Stimulated activated effector memory CD8-positive, alpha-beta T cell treated with anti-CD3 and anti-CD28 coated beads, Interleukin-12 subunit alpha, Interleukin-12 subunit beta, amount 100 ng/mL, for 72 hours (primary cell): ENCODE measurements at regions not wholly inside any gene's neighbourhood (a gene's known extent, or its start where the extent isn't known, plus 50 kb on each side); places are given as distances from the start of the nearest gene placed in this dataset.

Source experiments
- ATAC-seq: fragments of 150-1000 bp; cut with Tn5 transposase; 2 replicates; pipeline ENCODE4 v1.10.0; 2021
- DNase-seq, 2 donors: peaks; one replicate each; pipeline ENCODE4 v3.0.0; 2021 to 2022; ENCODE audit warnings: low spot score in 2 of 2
- H3K27ac Mint-ChIP-seq: one replicate; pipeline ENCODE4 v1.8.0; 2022; ENCODE audit warnings: mild to moderate bottlenecking, mixed read lengths
- H3K36me3 Mint-ChIP-seq: one replicate; pipeline ENCODE4 v1.8.0; 2022; ENCODE audit warnings: mild to moderate bottlenecking, mixed read lengths
- H3K4me1 Mint-ChIP-seq: one replicate; pipeline ENCODE4 v1.8.0; 2022; ENCODE audit warnings: mixed read lengths
- H3K4me3 Mint-ChIP-seq: one replicate; pipeline ENCODE4 v1.8.0; 2022; ENCODE audit warnings: mild to moderate bottlenecking, mixed read lengths
- H3K9me3 Mint-ChIP-seq: one replicate; pipeline ENCODE4 v1.8.0; 2022; ENCODE audit warnings: mixed read lengths

DNA sequence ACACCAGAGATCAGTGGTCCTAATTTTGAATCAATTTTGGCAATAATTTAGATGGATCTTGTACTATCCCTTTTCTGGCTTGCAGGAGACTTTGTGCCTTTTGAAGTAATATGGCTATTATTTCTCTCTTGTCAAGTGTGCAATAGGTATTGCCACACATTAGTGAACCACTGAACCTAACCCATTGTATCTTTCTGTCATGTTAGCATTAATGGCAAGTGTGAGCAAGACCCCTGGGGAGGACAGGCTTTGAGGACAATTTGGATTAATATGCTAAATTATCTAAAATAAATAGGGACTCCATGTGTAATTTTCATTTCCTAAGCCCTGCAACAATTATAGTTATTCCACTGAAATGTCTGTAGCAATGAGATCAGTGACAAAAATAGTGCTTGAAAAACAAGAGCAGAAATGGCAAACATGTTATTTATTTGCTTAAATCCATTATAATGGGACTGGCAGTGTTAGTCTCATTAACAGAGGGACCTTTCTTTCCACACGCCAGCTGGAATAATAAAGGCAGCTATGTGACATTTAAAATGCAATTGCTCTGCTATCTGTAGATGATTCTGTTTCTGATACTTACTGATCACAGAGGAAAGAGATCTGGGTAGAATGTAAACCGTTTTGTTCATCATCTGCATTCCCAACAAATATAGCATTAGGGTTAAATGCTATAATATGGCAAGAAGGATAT, 753.3 kb upstream of the ZNF608 start:
- Mint-ChIP-seq H3K27ac (no peak overlapping the region), H3K4me1 (no peaks in the 10 kb centered on the region), H3K4me3 (no peak overlapping the region), H3K9me3 (peaks cover 14% of the 10 kb centered on the region), H3K36me3 (no peaks in the 10 kb centered on the region)
- no peak for ATAC-seq
- DNase-seq: no peak

DNA sequence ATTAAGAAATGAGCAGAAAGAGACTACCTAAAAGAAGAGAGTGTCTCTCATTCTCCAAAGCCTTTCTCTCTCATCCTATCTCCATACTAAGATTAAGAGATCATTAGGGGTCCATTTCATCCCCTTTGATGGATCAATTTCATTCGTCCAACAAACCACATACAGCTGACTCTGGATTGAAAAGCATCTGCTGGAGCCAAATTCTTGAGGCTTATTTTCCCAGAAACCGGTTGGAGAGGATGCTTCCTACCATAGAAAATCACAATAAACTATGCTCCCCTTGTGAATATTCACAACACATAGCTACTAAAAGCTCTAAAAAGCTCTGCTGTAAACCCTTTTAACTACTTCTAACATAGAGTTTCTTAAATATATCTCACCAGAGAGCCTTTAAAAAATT, 755.0 kb upstream of the ZNF608 start:
- ATAC-seq (no peak), DNase-seq (no peak)
- H3K36me3 Mint-ChIP-seq: no peaks in the 10 kb centered on the region
- no peak overlapping the region for H3K27ac Mint-ChIP-seq
- H3K4me1 Mint-ChIP-seq: no peaks in the 10 kb centered on the region
- H3K9me3 Mint-ChIP-seq: peaks cover 10% of the 10 kb centered on the region
- H3K4me3 Mint-ChIP-seq: no peak overlapping the region

DNA sequence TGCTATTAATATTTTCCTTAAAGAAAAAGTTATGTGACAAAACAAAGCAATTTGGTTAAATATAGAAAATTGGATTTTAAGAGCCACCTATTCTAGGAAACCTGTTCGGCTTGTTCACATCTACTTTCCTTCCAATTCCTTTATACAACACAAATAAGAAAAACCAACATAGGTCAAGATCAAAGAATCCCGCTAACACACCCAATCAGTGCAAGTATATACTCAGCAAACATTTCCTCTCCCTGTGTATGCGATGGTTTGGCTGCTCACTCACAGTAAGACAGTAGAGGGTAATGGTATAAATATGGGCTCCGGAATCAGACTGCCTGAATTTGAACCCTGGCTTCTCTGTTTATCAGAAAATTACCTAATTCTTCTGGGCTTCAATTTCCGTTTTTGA, 757.5 kb upstream of the ZNF608 start:
- no peak overlapping the region for H3K27ac Mint-ChIP-seq
- no peak for DNase-seq
- no peaks in the 10 kb centered on the region for H3K4me1 Mint-ChIP-seq
- no peak for ATAC-seq
- H3K4me3 Mint-ChIP-seq: no peak overlapping the region
- peaks cover 10% of the 10 kb centered on the region for H3K9me3 Mint-ChIP-seq
- H3K36me3 Mint-ChIP-seq: no peaks in the 10 kb centered on the region

DNA sequence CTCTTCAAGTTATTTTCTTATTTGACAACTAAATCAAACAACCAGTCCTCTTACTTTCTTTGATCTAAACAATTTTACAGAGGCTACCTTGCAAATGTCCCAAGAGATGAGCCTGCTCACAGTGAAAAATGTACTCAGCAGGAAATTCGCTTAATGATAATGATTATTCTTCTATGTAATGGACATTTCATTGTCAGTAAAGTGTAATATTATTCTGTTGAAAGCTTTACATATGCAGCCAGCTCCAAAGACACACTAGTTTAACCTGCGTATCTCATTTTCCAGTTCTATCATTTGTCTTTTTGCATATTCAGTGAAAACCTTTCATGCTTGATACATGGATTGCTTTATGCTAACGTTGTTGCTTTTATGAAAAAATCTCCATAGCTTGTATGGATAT, 758.7 kb upstream of the ZNF608 start:
- Mint-ChIP-seq H3K9me3 (peaks cover 9% of the 10 kb centered on the region), H3K27ac (no peak overlapping the region), H3K4me1 (no peaks in the 10 kb centered on the region), H3K36me3 (no peaks in the 10 kb centered on the region), H3K4me3 (no peak overlapping the region)
- no peak for DNase-seq
- ATAC-seq: no peak

DNA sequence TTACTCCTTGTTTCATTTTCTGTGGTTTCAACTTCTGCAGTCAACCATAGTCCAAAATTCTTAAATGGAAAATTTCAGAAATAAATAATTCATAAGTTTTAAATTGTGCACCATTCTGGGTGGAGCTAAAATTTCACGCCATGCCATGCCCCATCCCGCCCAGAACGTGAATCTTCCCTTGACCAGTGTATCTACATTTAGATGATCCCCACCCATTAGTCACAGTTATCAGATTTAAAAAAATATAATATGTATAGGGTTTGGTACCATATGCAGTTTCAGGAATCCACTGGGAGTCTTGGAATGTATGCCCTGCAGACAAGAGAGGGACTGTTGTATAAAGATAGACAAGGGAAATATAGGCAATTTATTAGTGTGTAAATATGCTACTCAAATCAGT, 759.7 kb upstream of the ZNF608 start:
- Mint-ChIP-seq H3K4me3 (no peak overlapping the region), H3K27ac (no peak overlapping the region), H3K4me1 (no peaks in the 10 kb centered on the region), H3K9me3 (peaks cover 9% of the 10 kb centered on the region), H3K36me3 (no peaks in the 10 kb centered on the region)
- ATAC-seq: no peak
- DNase-seq: no peak

DNA sequence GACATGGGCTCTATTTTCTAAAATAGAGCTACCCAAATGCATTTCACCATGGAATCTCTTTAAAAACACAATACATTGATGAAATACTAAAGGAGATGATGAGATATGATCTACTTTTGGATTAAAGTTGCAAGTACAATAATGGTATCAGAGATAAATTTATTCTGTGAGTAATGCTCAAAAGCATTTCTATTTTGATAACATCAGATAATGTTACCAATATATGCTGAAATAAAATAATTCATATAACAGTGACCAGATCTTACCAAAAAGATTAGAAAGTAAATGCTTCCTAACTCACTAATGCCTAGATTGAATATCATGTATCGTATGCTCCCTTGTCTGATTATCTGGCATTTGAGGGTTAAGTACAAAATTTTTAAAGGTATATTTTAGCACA, 761.8 kb upstream of the ZNF608 start:
- Mint-ChIP-seq H3K36me3 (no peaks in the 10 kb centered on the region), H3K9me3 (peaks cover 10% of the 10 kb centered on the region), H3K4me3 (no peak overlapping the region), H3K4me1 (no peaks in the 10 kb centered on the region), H3K27ac (no peak overlapping the region)
- ATAC-seq (no peak), DNase-seq (no peak)

DNA sequence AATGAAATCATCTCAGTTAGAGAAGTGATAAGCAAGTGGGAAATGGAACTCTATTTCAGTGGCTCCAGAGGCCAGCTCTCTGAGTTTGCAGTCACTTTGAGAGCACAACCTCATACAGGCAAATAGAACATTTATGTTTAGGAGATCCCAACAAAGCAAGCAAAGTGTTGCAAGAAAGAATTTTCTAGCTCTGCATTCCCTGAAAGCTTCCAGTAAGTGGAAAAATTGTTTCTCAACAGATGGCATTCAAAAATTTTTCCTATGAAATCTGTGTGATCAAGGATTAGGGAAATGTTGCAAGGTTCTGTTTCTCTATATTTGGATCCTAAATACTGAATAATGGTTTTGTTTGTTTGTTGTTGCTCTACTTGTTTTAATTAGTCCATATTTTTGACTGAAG, 764.2 kb upstream of the ZNF608 start:
- Mint-ChIP-seq H3K27ac (no peak overlapping the region), H3K9me3 (peaks cover 18% of the 10 kb centered on the region), H3K36me3 (no peaks in the 10 kb centered on the region), H3K4me1 (no peaks in the 10 kb centered on the region), H3K4me3 (no peak overlapping the region)
- no peak for ATAC-seq
- no peak for DNase-seq

DNA sequence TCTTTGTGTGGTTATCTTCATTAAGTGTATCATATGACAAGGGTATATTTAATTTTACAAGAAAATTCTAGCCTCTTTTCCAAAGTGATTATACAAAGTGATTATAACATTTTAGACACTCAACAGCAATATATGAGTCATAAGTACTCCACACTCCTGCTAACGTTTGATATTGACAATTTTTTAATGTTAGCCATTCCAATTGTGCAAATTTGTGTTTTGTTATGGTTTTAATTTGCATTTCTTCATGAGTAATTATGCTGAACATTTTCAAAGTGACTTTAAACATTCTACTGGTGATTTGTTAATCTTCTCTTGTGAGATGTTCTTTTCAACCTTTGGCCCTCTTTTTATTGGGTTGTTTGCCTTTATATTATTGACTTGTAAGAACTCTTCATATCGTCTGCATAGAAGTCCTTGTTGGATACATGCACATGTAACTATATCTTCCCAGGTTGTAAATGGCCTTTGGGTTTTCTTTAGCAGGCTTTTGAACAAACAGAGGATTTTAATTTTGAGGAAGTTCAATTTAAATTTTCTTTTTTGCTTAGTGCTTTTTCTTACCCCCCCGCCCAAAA, 771.6 kb upstream of the ZNF608 start:
- DNase-seq (no peak), ATAC-seq (no peak)
- Mint-ChIP-seq H3K27ac (no peak overlapping the region), H3K9me3 (peaks cover 8% of the 10 kb centered on the region), H3K36me3 (no peaks in the 10 kb centered on the region), H3K4me1 (no peaks in the 10 kb centered on the region), H3K4me3 (no peak overlapping the region)

DNA sequence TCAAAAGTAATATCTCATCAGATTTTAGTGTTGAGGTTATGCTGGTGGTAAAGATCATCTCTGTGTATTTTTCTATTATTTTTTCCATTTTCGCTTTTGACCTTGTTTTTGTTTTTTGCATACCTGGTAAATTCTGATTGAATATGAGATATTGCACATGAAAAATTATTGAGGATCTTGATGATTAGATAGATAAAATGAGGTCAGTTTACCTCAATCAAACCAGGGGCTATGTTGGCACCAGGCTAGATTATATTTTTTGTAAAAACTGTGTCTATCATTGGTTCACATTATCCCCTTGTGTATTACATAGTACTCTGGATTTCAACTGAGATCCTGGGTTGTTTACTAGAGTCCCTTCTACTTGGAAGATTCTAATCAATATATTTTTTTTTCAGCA, 774.9 kb upstream of the ZNF608 start:
- Mint-ChIP-seq H3K36me3 (no peaks in the 10 kb centered on the region), H3K4me1 (no peaks in the 10 kb centered on the region), H3K9me3 (peaks cover 7% of the 10 kb centered on the region), H3K4me3 (no peak overlapping the region), H3K27ac (no peak overlapping the region)
- DNase-seq (no peak), ATAC-seq (no peak)

DNA sequence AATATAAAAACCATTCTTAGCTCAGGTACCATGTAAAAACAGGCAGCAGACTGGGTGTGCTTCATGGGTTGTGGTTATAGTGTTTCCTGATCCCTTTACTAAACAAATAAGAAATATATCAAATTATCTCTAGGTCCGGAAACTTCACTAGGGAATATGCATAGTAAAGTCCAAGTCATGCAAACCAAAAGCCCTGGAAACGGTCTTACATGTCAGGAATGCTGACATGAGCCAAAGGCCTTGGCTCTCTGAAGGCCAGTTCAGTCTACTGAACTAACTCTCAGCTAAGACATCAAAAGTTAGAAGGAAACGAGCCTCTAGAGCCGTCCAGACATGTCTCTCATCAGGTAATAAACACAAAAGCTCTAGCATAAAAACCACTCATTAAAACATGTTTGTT, 778.9 kb upstream of the ZNF608 start:
- no peaks in the 10 kb centered on the region for H3K36me3 Mint-ChIP-seq
- DNase-seq (no peak), ATAC-seq (no peak)
- peaks cover 7% of the 10 kb centered on the region for H3K9me3 Mint-ChIP-seq
- H3K4me1 Mint-ChIP-seq: no peaks in the 10 kb centered on the region
- no peak overlapping the region for H3K27ac Mint-ChIP-seq
- no peak overlapping the region for H3K4me3 Mint-ChIP-seq

DNA sequence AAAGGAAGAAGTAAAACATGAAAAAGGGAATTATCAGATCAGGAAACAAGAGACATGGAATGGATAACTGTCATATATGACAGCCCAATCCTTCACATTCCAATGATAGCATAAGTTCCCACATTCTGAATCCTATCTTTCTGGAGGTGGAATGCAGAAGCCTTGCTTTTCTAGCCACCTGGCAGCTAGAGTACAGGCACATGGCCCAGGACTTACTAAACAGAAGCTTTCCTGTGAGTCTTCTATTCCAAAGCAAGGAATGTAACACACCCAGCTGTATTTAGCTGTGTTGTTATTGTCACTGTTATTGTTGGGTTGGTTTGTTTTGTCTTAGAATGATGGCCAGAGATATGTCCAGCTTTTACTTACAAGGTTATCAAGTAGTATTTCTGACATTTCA, 780.5 kb upstream of the ZNF608 start:
- H3K36me3 Mint-ChIP-seq: no peaks in the 10 kb centered on the region
- no peak for DNase-seq
- H3K4me1 Mint-ChIP-seq: no peaks in the 10 kb centered on the region
- no peak overlapping the region for H3K27ac Mint-ChIP-seq
- H3K9me3 Mint-ChIP-seq: peaks cover 7% of the 10 kb centered on the region
- H3K4me3 Mint-ChIP-seq: no peak overlapping the region
- no peak for ATAC-seq

DNA sequence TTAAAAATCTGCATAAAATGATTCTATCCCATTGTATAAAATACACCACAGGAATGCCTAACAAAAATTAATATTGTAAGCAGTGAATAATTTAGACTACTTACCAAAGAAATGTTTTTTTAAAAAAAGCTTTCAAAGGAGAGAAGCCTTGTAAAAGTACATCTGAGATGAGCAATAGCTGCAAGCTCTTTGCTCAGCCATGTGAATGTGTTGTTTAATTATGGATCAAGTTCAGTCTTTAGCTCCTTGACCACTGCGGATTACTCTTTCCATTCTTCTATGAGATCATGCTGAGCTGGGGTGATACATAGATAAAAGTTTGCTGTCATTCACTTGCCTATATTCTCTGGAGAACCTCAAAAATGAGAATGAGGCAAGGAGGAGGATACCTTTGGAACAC, 782.4 kb upstream of the ZNF608 start:
- ATAC-seq: no peak

DNA sequence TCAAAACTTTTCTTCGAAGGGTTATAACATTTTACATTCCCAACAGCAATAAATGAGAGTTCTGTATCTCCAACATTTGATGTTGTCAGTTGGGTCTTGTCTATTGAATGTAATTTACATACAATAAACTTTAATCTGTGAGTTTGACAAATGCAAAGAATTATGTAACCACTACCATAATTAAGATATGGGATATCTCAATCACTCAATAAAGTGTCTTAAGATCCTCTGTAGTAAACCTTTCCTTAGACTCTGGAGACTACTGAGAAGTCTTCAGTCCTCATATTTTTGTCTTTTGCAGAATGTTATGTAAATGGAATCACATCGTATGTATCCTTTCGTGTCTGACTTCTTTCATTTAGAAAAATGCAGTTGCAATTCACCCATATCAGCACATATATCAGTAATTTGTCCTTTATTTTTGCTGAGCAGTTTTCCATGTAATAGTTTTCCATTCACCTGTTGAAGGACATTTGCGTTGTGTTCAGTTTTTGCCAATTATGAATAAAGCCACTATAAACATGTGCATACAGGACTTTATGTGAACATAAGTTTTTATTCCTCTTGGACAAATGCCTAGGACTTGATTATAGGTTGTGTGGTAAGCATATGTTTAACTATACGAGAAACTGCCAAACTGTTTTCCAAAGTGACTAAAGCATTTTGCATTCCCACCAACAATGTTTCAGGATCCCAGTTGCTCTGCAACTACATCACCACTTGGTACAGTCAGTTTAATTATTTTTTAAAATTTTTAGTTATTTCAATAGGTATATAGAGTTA, 784.6 kb upstream of the ZNF608 start:
- Mint-ChIP-seq H3K4me3 (no peak overlapping the region), H3K4me1 (no peaks in the 10 kb centered on the region), H3K36me3 (no peaks in the 10 kb centered on the region), H3K9me3 (peaks cover 12% of the 10 kb centered on the region), H3K27ac (no peak overlapping the region)
- ATAC-seq (no peak), DNase-seq (no peak)

More for the DNA sequence above, 782.4 kb upstream of the ZNF608 start:
- Mint-ChIP-seq H3K9me3 (peaks cover 12% of the 10 kb centered on the region), H3K27ac (no peak overlapping the region), H3K36me3 (no peaks in the 10 kb centered on the region), H3K4me1 (no peaks in the 10 kb centered on the region), H3K4me3 (no peak overlapping the region)
- DNase-seq: no peak

DNA sequence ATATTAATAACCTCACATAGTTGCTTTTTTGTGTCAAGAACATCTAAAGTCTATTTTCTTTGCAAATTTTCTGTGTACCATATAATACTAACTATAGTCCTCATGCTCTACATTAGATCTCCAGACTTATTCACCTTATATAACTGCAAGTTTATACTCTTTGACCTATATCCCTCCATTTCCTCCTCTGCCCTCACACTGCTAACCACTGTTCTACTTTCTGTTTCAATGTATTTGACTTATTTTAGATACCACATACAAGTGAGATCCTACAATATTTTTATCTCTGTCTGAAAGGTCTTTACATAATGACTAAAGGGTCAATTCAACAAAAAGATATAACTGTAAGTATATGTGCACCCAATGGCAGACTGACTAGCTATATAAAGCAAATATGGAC, 789.7 kb upstream of the ZNF608 start:
- Mint-ChIP-seq H3K9me3 (peaks cover 27% of the 10 kb centered on the region), H3K27ac (no peak overlapping the region), H3K4me1 (no peaks in the 10 kb centered on the region), H3K36me3 (no peaks in the 10 kb centered on the region), H3K4me3 (no peak overlapping the region)
- ATAC-seq: no peak
- no peak for DNase-seq

DNA sequence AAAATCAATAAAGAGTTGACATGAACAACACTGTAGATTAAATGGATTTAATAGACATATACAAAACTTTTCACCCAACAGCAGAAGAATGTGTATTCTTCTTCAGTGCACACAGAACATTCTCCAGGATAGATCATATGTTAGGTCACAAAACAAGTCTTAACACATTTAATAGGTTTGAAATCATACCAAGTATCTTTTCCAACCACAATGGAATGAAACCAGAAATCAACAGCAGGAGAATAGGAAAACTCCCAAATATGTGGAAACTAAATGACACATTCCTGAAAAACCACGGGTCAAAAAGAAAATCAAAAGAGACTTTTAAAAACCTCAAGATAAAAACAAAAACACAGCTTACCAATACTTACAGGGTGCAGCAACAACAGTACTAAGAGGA, 790.1 kb upstream of the ZNF608 start:
- H3K36me3 Mint-ChIP-seq: no peaks in the 10 kb centered on the region
- ATAC-seq (no peak), DNase-seq (no peak)
- H3K4me1 Mint-ChIP-seq: no peaks in the 10 kb centered on the region
- H3K27ac Mint-ChIP-seq: no peak overlapping the region
- H3K9me3 Mint-ChIP-seq: peaks cover 27% of the 10 kb centered on the region
- H3K4me3 Mint-ChIP-seq: no peak overlapping the region

DNA sequence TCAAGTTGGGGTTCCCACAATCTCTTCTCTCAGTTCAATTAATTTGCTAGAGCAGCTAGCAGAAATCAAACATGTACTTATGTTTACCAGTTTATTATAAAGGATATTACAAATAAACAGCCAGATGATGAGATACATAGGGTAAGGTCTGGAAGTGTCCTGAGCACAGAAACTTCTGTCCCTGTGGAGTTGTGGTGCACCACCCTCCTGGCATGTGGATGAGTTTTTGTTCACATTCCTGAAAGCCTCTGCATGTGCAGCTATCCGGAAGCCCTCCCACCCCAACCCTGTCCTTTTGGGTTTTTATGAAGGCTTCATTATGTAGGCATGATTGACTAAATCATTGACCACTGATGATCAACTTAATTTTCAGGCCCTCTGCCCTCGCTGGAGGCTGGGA, 791.2 kb upstream of the ZNF608 start:
- Mint-ChIP-seq H3K36me3 (no peaks in the 10 kb centered on the region), H3K4me3 (no peak overlapping the region), H3K9me3 (peaks cover 26% of the 10 kb centered on the region), H3K27ac (no peak overlapping the region), H3K4me1 (no peaks in the 10 kb centered on the region)
- DNase-seq (no peak), ATAC-seq (no peak)
